Naive thymus-derived CD8-positive, alpha-beta T cell (primary cell): ENCODE measurements at regions not wholly inside any gene's neighbourhood (a gene's known extent, or its start where the extent isn't known, plus 50 kb on each side); places are given as distances from the start of the nearest gene placed in this dataset.

Source experiments
- ATAC-seq, 2 donors: fragments of 150-1000 bp; cut with Tn5 transposase in 1 of 2; sonication (Bioruptor Pico), chemical (Tn5 transposase) in 1 of 2; 1 replicate in 1 of 2; 2 replicates in 1 of 2; pipeline ENCODE4 v1.10.0; 2021; ENCODE audit warnings: mild to moderate bottlenecking in 2 of 2, moderate library complexity in 2 of 2
- POLR2A ChIA-PET: fragments of 350-600 bp; sonication (Branson Sonifier 250); formaldehyde crosslinking; loops from one replicate; lab custom pipeline; 2021; ENCODE audit warnings: antibody characterized with exemption; lab: Charles Lee
- DNase-seq, 10 donors: peaks; one replicate each; pipeline versions ENCODE4 v3.0.0 to v3.0.0-alpha.2; 2020 to 2022
- H3K27ac Mint-ChIP-seq, 10 donors: one replicate each; pipeline ENCODE4 v1.8.0; 2020 to 2022; ENCODE audit warnings: mild to moderate bottlenecking in 10 of 10, mixed read lengths in 10 of 10, moderate library complexity in 4 of 10, inconsistent platforms in 1 of 10
- H3K27me3 Mint-ChIP-seq, 5 donors: one replicate each; pipeline ENCODE4 v1.8.0; 2021 to 2022; ENCODE audit warnings: mixed read lengths in 5 of 5
- H3K36me3 Mint-ChIP-seq, 3 donors: one replicate each; pipeline ENCODE4 v1.8.0; 2020 to 2022; ENCODE audit warnings: mixed read lengths in 3 of 3, mild to moderate bottlenecking in 2 of 3, inconsistent platforms in 1 of 3
- H3K4me1 Mint-ChIP-seq, 4 donors: one replicate each; pipeline ENCODE4 v1.8.0; 2021 to 2022; ENCODE audit warnings: mixed read lengths in 4 of 4
- H3K4me3 Mint-ChIP-seq, 10 donors: one replicate each; pipeline ENCODE4 v1.8.0; 2020 to 2022; ENCODE audit warnings: mild to moderate bottlenecking in 10 of 10, mixed read lengths in 10 of 10, moderate library complexity in 6 of 10, inconsistent platforms in 1 of 10
- H3K9me3 Mint-ChIP-seq, 9 donors: one replicate each; pipeline ENCODE4 v1.8.0; 2020 to 2022; ENCODE audit warnings: mixed read lengths in 9 of 9, mild to moderate bottlenecking in 3 of 9, inconsistent platforms in 1 of 9, moderate library complexity in 1 of 9

- Mint-ChIP-seq H3K36me3 (peaks cover 0 to 47% (median 24%) of the 10 kb centered on the region in 3 donors), H3K4me3 (no peak overlapping the region), H3K4me1 (peaks cover 0 to 4% (median 0%) of the 10 kb centered on the region in 4 donors), H3K27ac (no peak overlapping the region), H3K9me3 (peaks cover 11 to 60% (median 43%) of the 10 kb centered on the region in 9 donors), H3K27me3 (peaks cover 3 to 14% (median 9%) of the 10 kb centered on the region in 5 donors)
- DNase-seq (no peak), ATAC-seq (no peak)
- POLR2A ChIA-PET, result no interaction called here
Measured at GRCh38 chr20:37455659-37456058, 65.4 kb upstream of the NNAT start.

- no peak overlapping the region for H3K4me3 Mint-ChIP-seq
Measured at GRCh38 chr20:37456948-37457347, 64.1 kb upstream of the NNAT start.

GRCh38 chr20:37457921-37458320 lies 63.1 kb upstream of the NNAT start:
- no peak overlapping the region for H3K27ac Mint-ChIP-seq
- no peak overlapping the region for H3K4me3 Mint-ChIP-seq
- H3K36me3 Mint-ChIP-seq, result peaks cover 0 to 47% (median 24%) of the 10 kb centered on the region in 3 donors
- no peak for ATAC-seq
- peaks cover 3 to 14% (median 9%) of the 10 kb centered on the region in 5 donors for H3K27me3 Mint-ChIP-seq
- peaks cover 13 to 60% (median 45%) of the 10 kb centered on the region in 9 donors for H3K9me3 Mint-ChIP-seq
- POLR2A ChIA-PET, result no interaction called here
- peaks cover 0 to 4% (median 0%) of the 10 kb centered on the region in 4 donors for H3K4me1 Mint-ChIP-seq
- no peak for DNase-seq

More at GRCh38 chr20:37456948-37457347, 64.1 kb upstream of the NNAT start:
- H3K27me3 Mint-ChIP-seq, result peaks cover 3 to 14% (median 9%) of the 10 kb centered on the region in 5 donors
- ATAC-seq (no peak), DNase-seq (no peak)
- H3K36me3 Mint-ChIP-seq, result peaks cover 0 to 47% (median 24%) of the 10 kb centered on the region in 3 donors
- H3K27ac Mint-ChIP-seq, result no peak overlapping the region
- H3K9me3 Mint-ChIP-seq, result peaks cover 13 to 60% (median 45%) of the 10 kb centered on the region in 9 donors
- POLR2A ChIA-PET, result no interaction called here
- peaks cover 0 to 4% (median 0%) of the 10 kb centered on the region in 4 donors for H3K4me1 Mint-ChIP-seq

DNA sequence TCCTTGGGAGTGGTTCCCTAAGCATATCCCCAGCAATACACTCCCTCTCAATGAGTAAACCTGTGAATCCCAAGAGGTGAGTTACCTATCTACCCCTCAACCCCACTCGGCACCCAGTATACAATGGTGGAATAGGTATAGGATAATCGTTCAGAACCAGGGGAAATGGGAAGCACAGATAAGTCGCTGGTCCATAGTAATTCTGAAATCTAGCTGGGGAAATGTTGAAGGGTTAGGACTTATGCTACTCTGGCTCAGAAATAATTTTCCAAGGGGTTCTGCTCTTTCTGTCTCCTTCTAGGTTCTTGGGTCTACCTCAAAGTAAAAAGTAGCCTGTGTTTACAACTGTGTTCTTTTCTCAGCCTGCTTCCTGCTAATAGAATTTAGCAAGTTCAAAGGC lies 62.3 kb upstream of the NNAT start:
- POLR2A ChIA-PET, result no interaction called here
- no peak for DNase-seq
- no peak overlapping the region for H3K4me3 Mint-ChIP-seq
- peaks cover 0 to 8% (median 5%) of the 10 kb centered on the region in 5 donors for H3K27me3 Mint-ChIP-seq
- H3K9me3 Mint-ChIP-seq, result peaks cover 13 to 60% (median 40%) of the 10 kb centered on the region in 9 donors
- H3K36me3 Mint-ChIP-seq, result peaks cover 0 to 47% (median 24%) of the 10 kb centered on the region in 3 donors
- no peak for ATAC-seq
- H3K4me1 Mint-ChIP-seq, result peaks cover 0 to 3% (median 0%) of the 10 kb centered on the region in 4 donors
- H3K27ac Mint-ChIP-seq, result no peak overlapping the region

GRCh38 chr20:37461405-37461804 lies 59.6 kb upstream of the NNAT start:
- peaks cover 0 to 38% (median 30%) of the 10 kb centered on the region in 9 donors for H3K9me3 Mint-ChIP-seq
- ATAC-seq (no peak), DNase-seq (no peak)
- no peak overlapping the region for H3K4me3 Mint-ChIP-seq
- H3K36me3 Mint-ChIP-seq, result peaks cover 0 to 25% (median 16%) of the 10 kb centered on the region in 3 donors
- peaks cover 1 to 18% (median 5%) of the 10 kb centered on the region in 5 donors for H3K27me3 Mint-ChIP-seq
- POLR2A ChIA-PET, result no interaction called here
- no peak overlapping the region for H3K27ac Mint-ChIP-seq
- peaks cover 0 to 7% (median 0%) of the 10 kb centered on the region in 4 donors for H3K4me1 Mint-ChIP-seq

DNA sequence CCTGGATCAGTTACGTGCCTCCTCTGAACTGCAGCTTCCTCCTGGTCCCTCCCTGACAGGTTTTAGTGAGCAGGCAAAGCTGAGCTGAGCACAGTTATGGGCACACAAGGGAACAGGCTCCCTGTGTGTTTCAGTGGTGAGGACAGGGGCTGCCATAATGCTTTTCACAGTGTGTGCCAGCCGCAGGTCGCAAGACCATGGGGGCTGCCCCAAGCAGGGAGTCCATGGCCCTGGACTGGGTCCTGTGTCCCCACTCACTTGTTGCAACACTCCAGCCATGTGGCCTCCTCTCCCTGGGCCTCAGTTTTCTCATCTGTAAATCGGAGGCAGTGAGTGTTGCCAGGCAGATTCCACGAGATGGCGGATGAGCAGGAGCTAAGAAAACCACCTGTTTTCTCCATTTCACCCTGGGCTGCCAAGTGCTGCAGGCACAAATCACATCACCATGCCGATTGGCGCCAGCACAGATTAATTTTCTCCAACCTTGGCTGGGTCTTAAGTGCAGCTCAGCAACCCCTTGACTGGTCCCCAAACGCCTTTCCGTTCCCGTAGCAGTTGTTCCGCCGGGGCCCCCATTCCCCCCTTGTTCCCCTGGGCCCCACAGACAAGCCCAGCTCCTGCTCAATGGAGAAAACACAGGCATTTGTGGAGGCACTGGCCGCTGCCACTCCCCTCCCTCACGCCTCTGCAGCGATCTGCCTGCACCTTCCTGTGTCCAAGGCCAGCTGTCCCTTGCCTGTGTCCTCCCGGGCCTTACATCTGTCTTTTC lies 57.1 kb upstream of the NNAT start:
- Mint-ChIP-seq H3K4me1 (peaks cover 0 to 7% (median 0%) of the 10 kb centered on the region in 4 donors), H3K27ac (no peak overlapping the region), H3K27me3 (peaks cover 5 to 28% (median 14%) of the 10 kb centered on the region in 5 donors), H3K36me3 (peaks cover 0 to 2% (median 0%) of the 10 kb centered on the region in 3 donors), H3K4me3 (no peak overlapping the region), H3K9me3 (peaks cover 0 to 15% (median 10%) of the 10 kb centered on the region in 9 donors)
- DNase-seq (no peak), ATAC-seq (no peak)
- POLR2A ChIA-PET, result interaction anchor here (0.6 kb wide), 1 partner anchor 208 kb away, joined by 3 read pairs; no protein-coding TSS in a partner anchor

- POLR2A ChIA-PET, result interaction anchor here (0.6 kb wide), 1 partner anchor 209 kb away, joined by 3 read pairs; no protein-coding TSS in a partner anchor
- Mint-ChIP-seq H3K4me3 (no peak overlapping the region), H3K36me3 (no peaks in the 10 kb centered on the region), H3K27ac (no peak overlapping the region), H3K4me1 (peaks cover 0 to 9% (median 0%) of the 10 kb centered on the region in 4 donors), H3K27me3 (peaks cover 6 to 35% (median 21%) of the 10 kb centered on the region in 5 donors), H3K9me3 (peaks cover 0 to 9% (median 4%) of the 10 kb centered on the region in 9 donors)
- ATAC-seq, result no peak
- no peak for DNase-seq
Measured at GRCh38 chr20:37464611-37465010, 56.4 kb upstream of the NNAT start.
